ENCODE measurements at regions not wholly inside any gene's neighbourhood (a gene's known extent, or its start where the extent isn't known, plus 50 kb on each side); places are given as distances from the start of the nearest gene placed in this dataset.
"Not testable (repeated sequence)": the region's sequence is repeated elsewhere in the genome, so short reads cannot be mapped to it uniquely, and the experiment has no call there.

DNA sequence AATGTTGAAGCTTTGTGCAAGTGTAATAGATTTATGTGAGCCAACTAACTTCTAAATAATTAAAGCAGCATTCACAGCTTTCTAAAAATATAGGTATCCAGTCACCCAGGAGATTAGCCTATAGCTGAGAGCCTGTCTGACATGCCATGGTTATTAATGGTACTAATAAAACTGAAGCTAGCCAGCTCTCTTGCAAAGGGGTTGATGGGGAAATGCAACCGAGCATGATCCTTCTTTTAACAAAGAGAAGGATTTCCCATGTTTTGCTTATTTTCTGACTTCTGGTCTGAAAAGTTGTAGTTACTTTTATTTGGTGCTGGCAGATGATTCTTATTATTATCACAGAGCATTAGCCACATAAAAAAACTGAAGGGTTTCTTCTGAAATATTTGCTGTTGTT, 488.7 kb upstream of the CYLC2 start:
- Histone ChIP-seq H3K9me3 (no peaks in the 10 kb centered on the region), H3K27ac (no peak overlapping the region), H3K4me1 (no peaks in the 10 kb centered on the region), H3K36me3 (no peaks in the 10 kb centered on the region), H3K27me3 (no peaks in the 10 kb centered on the region), H3K4me3 (no peak overlapping the region)
- WGBS, 2 donors (ENCODE audit: low coverage in 1 of 2): 20 to 27% methylated on average over 1 of the region's 1 CpG
- no peak for TF ChIP-seq POLR2AphosphoS5 (IDR thresholded peaks at IDR 0.05)
- TF ChIP-seq, protein P1, sequence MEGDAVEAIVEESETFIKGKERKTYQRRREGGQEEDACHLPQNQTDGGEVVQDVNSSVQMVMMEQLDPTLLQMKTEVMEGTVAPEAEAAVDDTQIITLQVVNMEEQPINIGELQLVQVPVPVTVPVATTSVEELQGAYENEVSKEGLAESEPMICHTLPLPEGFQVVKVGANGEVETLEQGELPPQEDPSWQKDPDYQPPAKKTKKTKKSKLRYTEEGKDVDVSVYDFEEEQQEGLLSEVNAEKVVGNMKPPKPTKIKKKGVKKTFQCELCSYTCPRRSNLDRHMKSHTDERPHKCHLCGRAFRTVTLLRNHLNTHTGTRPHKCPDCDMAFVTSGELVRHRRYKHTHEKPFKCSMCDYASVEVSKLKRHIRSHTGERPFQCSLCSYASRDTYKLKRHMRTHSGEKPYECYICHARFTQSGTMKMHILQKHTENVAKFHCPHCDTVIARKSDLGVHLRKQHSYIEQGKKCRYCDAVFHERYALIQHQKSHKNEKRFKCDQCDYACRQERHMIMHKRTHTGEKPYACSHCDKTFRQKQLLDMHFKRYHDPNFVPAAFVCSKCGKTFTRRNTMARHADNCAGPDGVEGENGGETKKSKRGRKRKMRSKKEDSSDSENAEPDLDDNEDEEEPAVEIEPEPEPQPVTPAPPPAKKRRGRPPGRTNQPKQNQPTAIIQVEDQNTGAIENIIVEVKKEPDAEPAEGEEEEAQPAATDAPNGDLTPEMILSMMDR (IDR thresholded peaks at IDR 0.05): no peak
- no peak for TF ChIP-seq POLR2A (IDR thresholded peaks at IDR 0.05)
- no peak for TF ChIP-seq EP300 (IDR thresholded peaks at IDR 0.05)
- ATAC-seq: no peak

DNA sequence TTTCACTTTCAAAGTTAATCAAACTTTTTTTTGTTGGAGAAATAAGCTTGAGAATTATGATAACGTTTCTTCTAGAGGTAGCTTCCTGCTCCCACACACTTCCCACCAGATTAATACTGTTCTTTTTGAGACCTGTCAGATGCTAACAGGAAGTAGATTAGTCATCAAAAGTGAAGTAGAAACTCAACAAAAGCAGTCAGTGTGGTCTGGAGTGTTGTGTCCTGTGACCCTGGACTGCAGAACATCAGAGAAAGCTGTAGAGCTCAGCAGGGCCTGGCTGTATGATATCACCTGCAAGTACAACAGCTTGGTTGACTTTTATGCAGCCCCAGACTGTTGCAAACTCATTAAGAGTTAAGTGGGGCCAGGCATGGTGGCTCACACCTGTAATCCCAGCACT, 495.7 kb upstream of the CYLC2 start:
- H3K4me3 ChIP-seq: no peak overlapping the region
- TF ChIP-seq, protein P1 (IDR thresholded peaks at IDR 0.05): no peak
- TF ChIP-seq EP300 (IDR thresholded peaks at IDR 0.05): no peak
- no peak for TF ChIP-seq POLR2A (IDR thresholded peaks at IDR 0.05)
- no peak for TF ChIP-seq POLR2AphosphoS5 (IDR thresholded peaks at IDR 0.05)
- no peaks in the 10 kb centered on the region for H3K27me3 ChIP-seq
- no peaks in the 10 kb centered on the region for H3K4me1 ChIP-seq
- H3K9me3 ChIP-seq: no peaks in the 10 kb centered on the region
- H3K27ac ChIP-seq: no peak overlapping the region
- 36 to 64% methylated on average over 1 of the region's 1 CpG for WGBS, 2 donors (ENCODE audit: low coverage in 1 of 2)
- no peaks in the 10 kb centered on the region for H3K36me3 ChIP-seq
- no peak for ATAC-seq

DNA sequence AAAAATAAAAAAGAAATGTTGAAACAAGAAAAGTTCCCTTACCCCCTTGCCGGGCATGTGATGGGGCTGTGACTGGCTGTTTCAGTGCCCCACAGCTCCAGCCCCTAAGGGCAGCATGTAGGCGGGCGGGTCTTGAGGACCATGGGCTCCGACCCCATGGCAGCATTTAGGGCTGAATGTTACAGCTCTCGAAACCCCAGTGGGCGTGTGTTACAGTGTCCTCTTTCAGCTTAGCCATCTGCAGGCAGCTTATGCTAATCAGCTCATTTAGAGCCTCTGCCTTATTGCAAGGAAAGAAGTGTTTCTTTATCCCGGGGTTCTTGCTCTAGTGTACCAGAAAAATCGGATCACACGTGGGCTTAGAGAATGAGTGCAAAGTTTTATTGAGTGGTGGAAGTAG, 497.4 kb upstream of the CYLC2 start:
- Histone ChIP-seq H3K4me1 (no peaks in the 10 kb centered on the region), H3K9me3 (no peaks in the 10 kb centered on the region), H3K27ac (no peak overlapping the region), H3K36me3 (no peaks in the 10 kb centered on the region), H3K4me3 (no peak overlapping the region), H3K27me3 (no peaks in the 10 kb centered on the region)
- whole genome bisulfite sequencing, 2 donors (ENCODE audit: low coverage in 1 of 2): 81 to 86% methylated on average over 5 to 7 of the region's 9 CpGs
- ATAC-seq: no peak
- TF ChIP-seq EP300 (IDR thresholded peaks at IDR 0.05): no peak
- TF ChIP-seq, protein P1 (IDR thresholded peaks at IDR 0.05): no peak
- TF ChIP-seq POLR2A (IDR thresholded peaks at IDR 0.05): no peak
- TF ChIP-seq POLR2AphosphoS5 (IDR thresholded peaks at IDR 0.05): no peak

DNA sequence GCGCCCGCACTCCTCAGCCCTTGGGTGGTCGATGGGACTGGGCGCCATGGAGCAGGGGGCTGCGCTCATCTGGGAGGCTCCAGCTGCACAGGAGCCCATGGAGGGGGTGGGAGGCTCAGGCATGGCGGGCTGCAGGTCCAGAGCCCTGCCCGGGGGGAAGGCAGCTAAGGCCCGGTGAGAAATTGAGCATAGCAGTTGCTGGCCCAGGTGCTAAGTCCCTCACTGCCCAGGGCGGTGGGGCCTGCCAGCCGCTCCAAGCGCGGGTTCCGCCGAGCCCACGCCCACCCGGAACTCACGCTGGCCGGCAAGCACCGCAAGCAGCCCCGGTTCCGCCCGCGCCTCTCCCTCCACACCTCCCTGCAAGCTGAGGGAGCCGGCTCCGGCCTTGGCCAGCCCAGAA, 508.2 kb upstream of the CYLC2 start:
- H3K27ac ChIP-seq, H3K9me3 ChIP-seq, ATAC-seq, H3K4me3 ChIP-seq, H3K36me3 ChIP-seq, H3K27me3 ChIP-seq, H3K4me1 ChIP-seq: not testable (repeated sequence)
- WGBS, 2 donors (ENCODE audit: low coverage in 1 of 2): 98% methylated on average over 8 of the region's 25 CpGs; no CpG with 5 or more reads in 1 of the 2 donors

DNA sequence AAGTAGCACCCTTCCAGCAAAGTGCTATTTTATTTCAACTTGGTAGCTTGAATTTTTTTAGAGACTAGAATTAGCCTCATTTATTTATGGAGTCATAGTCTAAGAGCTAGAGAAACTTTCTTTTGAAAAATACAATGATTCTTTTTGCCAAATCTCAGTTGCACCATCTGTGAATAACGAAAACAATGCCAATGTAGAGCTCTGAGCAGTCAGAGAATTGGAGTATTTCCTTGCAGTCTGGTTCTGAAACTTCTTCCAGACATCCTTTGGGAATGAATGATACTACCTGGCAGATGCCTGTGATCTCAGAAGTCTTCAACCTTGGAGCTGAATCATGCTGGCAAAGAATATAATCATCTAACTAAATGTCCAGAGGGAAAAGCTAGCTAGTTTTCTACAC, 511.5 kb upstream of the CYLC2 start:
- no peak overlapping the region for H3K4me3 ChIP-seq
- 42 to 50% methylated on average over 1 of the region's 1 CpG for WGBS, 2 donors (ENCODE audit: low coverage in 1 of 2)
- H3K36me3 ChIP-seq: no peaks in the 10 kb centered on the region
- TF ChIP-seq EP300 (IDR thresholded peaks at IDR 0.05) (no peak), POLR2A (IDR thresholded peaks at IDR 0.05) (no peak), POLR2AphosphoS5 (IDR thresholded peaks at IDR 0.05) (no peak)
- TF ChIP-seq, protein P1 (IDR thresholded peaks at IDR 0.05): no peak
- H3K4me1 ChIP-seq: no peaks in the 10 kb centered on the region
- ATAC-seq: no peak
- no peak overlapping the region for H3K27ac ChIP-seq
- H3K9me3 ChIP-seq: no peaks in the 10 kb centered on the region
- no peaks in the 10 kb centered on the region for H3K27me3 ChIP-seq

DNA sequence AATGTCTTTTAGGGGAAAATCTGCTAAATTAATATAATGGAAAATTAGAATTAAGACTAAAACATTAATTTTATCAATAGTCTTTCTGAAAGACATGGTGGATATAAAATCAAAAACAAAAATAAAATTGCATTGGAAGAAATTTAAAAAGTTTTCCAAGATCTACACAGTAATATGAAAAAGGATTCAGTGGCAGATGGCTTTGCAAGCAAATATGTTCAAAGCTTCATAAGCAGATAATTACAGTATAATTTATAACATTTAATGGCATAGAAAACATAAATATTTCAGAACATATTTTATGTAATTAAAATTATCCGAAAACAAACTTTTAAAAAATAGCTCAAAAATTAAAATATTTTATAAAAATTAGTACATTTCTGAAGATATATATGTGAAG, 512.4 kb upstream of the CYLC2 start:
- Histone ChIP-seq H3K27ac (no peak overlapping the region), H3K4me3 (no peak overlapping the region), H3K36me3 (no peaks in the 10 kb centered on the region), H3K4me1 (no peaks in the 10 kb centered on the region), H3K27me3 (no peaks in the 10 kb centered on the region), H3K9me3 (no peaks in the 10 kb centered on the region)
- ATAC-seq: no peak
- WGBS, 2 donors (ENCODE audit: low coverage in 1 of 2): 80% methylated on average over 1 of the region's 1 CpG
- no peak for TF ChIP-seq POLR2A (IDR thresholded peaks at IDR 0.05)
- TF ChIP-seq, protein P1 (IDR thresholded peaks at IDR 0.05): no peak
- no peak for TF ChIP-seq POLR2AphosphoS5 (IDR thresholded peaks at IDR 0.05)
- TF ChIP-seq EP300 (IDR thresholded peaks at IDR 0.05): no peak
